ENCODE measurements at regions not wholly inside any gene's neighbourhood (a gene's known extent, or its start where the extent isn't known, plus 50 kb on each side); places are given as distances from the start of the nearest gene placed in this dataset.
A peak's percentile ranks its signal among the peaks of the same experiment; 100 is the strongest.

- Histone ChIP-seq H3K4me3 (no peak overlapping the region), H3K27me3 (no peaks in the 10 kb centered on the region), H3K36me3 (no peaks in the 10 kb centered on the region), H3K4me1 (ENCODE audit: low read depth) (peaks cover 28% of the 10 kb centered on the region), H3K27ac (peak overlapping the region; percentile 40), H3K9me3 (ENCODE audit: low read depth) (no peaks in the 10 kb centered on the region)
- DNase-seq (ENCODE audit: low read depth in 1 of 2, low spot score in 1 of 2): peak; percentile 47 to 66
- TF ChIP-seq CTCF (IDR thresholded peaks at IDR 0.05; ENCODE audit: low read depth, low read length): no peak
These were observed 529.4 kb downstream of the CCDC85A start for GRCh38 chr2:56713161-56713676.

- H3K4me3 ChIP-seq: no peak overlapping the region
- peak overlapping the region; percentile 40 for H3K27ac ChIP-seq
- H3K36me3 ChIP-seq: no peaks in the 10 kb centered on the region
- no peak for TF ChIP-seq CTCF (IDR thresholded peaks at IDR 0.05; ENCODE audit: low read depth, low read length)
- peak in 1 of 2 donors; percentile 3 for DNase-seq (ENCODE audit: low read depth in 1 of 2, low spot score in 1 of 2)
- peaks cover 28% of the 10 kb centered on the region for H3K4me1 ChIP-seq (ENCODE audit: low read depth)
- no peaks in the 10 kb centered on the region for H3K9me3 ChIP-seq (ENCODE audit: low read depth)
- H3K27me3 ChIP-seq: no peaks in the 10 kb centered on the region
These were observed 530.2 kb downstream of the CCDC85A start for GRCh38 chr2:56713978-56714377.

- H3K27me3 ChIP-seq: no peaks in the 10 kb centered on the region
- H3K27ac ChIP-seq: peak overlapping the region; percentile 40
- H3K36me3 ChIP-seq: no peaks in the 10 kb centered on the region
- H3K4me1 ChIP-seq (ENCODE audit: low read depth): peaks cover 28% of the 10 kb centered on the region
- TF ChIP-seq CTCF (IDR thresholded peaks at IDR 0.05; ENCODE audit: low read depth, low read length): no peak
- H3K9me3 ChIP-seq (ENCODE audit: low read depth): no peaks in the 10 kb centered on the region
- DNase-seq (ENCODE audit: low read depth in 1 of 2, low spot score in 1 of 2): peak in 1 of 2 donors; percentile 5
- H3K4me3 ChIP-seq: no peak overlapping the region
These were observed 530.6 kb downstream of the CCDC85A start for GRCh38 chr2:56714400-56714799.

GRCh38 chr2:56715683-56716082 lies 531.9 kb downstream of the CCDC85A start:
- H3K36me3 ChIP-seq: no peaks in the 10 kb centered on the region
- no peak for TF ChIP-seq CTCF (IDR thresholded peaks at IDR 0.05; ENCODE audit: low read depth, low read length)
- H3K27ac ChIP-seq: no peak overlapping the region
- no peaks in the 10 kb centered on the region for H3K27me3 ChIP-seq
- H3K4me3 ChIP-seq: no peak overlapping the region
- H3K4me1 ChIP-seq (ENCODE audit: low read depth): peaks cover 28% of the 10 kb centered on the region
- DNase-seq (ENCODE audit: low read depth in 1 of 2, low spot score in 1 of 2): no peak
- no peaks in the 10 kb centered on the region for H3K9me3 ChIP-seq (ENCODE audit: low read depth)

- Histone ChIP-seq H3K27ac (no peak overlapping the region), H3K4me3 (no peak overlapping the region), H3K9me3 (ENCODE audit: low read depth) (no peaks in the 10 kb centered on the region), H3K27me3 (no peaks in the 10 kb centered on the region), H3K36me3 (no peaks in the 10 kb centered on the region), H3K4me1 (ENCODE audit: low read depth) (peaks cover 24% of the 10 kb centered on the region)
- no peak for DNase-seq (ENCODE audit: low read depth in 1 of 2, low spot score in 1 of 2)
- no peak for TF ChIP-seq CTCF (IDR thresholded peaks at IDR 0.05; ENCODE audit: low read depth, low read length)
These were observed 534.6 kb downstream of the CCDC85A start for GRCh38 chr2:56718413-56718812.

- no peak for TF ChIP-seq CTCF (IDR thresholded peaks at IDR 0.05; ENCODE audit: low read depth, low read length)
These were observed 545.4 kb downstream of the CCDC85A start for GRCh38 chr2:56729212-56729611.

More at GRCh38 chr2:56729212-56729611, 545.4 kb downstream of the CCDC85A start:
- Histone ChIP-seq H3K27me3 (no peaks in the 10 kb centered on the region), H3K36me3 (no peaks in the 10 kb centered on the region), H3K4me3 (no peak overlapping the region), H3K9me3 (ENCODE audit: low read depth) (no peaks in the 10 kb centered on the region), H3K27ac (no peak overlapping the region), H3K4me1 (ENCODE audit: low read depth) (no peaks in the 10 kb centered on the region)
- peak in 1 of 2 donors; percentile 34 for DNase-seq (ENCODE audit: low read depth in 1 of 2, low spot score in 1 of 2)

Data from cardiac muscle cell (in vitro differentiated cells and primary cell).